ENCODE measurements at regions not wholly inside any gene's neighbourhood (a gene's known extent, or its start where the extent isn't known, plus 50 kb on each side); places are given as distances from the start of the nearest gene placed in this dataset.

DNA sequence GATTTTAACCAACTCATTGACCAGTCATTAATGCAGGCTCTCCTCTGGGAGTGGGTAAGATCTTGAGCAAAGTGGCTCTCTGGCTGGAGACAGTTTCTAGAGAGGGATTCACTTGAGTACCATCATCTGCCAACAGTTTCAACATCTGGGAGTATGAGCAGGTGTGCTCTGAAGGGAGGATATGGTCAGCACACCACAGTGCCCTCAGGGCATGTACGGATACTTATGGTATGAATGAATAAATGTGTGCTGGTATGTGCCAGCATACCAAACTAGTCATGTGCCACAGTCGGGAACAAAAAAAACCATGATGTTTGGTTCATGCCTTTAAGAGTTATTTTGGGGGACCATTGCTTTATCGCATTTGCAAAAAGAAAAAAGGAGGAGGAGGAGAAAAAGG is 1197.5 kb upstream of the TENM4 start:
- WGBS, 3 donors: 89 to 90% (median 89%) methylated on average over 3 of the region's 3 CpGs
- no peak overlapping the region for H3K27ac ChIP-seq (ENCODE audit: low read depth, low read length)

DNA sequence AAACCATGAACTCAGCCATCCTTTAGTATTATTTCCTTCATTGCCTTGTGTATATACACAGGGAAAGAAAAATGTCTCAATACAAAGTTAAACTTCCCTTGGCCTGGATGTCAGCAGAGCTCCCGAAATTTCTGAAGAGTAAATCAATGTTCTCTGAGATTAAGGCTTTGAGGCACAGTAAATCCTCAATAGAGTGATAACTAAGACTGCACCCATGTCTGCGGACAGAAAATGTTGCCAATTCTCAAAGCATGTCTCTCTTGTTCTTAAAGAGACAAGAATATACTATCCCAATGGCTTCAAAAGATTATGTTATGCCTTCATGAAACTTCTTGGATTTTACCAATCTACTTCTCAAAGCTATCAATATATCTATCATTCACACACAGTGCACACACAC is 1196.7 kb upstream of the TENM4 start:
- no peak overlapping the region for H3K27ac ChIP-seq (ENCODE audit: low read depth, low read length)
- 81 to 83% (median 81%) methylated on average over 2 of the region's 2 CpGs for WGBS, 3 donors

DNA sequence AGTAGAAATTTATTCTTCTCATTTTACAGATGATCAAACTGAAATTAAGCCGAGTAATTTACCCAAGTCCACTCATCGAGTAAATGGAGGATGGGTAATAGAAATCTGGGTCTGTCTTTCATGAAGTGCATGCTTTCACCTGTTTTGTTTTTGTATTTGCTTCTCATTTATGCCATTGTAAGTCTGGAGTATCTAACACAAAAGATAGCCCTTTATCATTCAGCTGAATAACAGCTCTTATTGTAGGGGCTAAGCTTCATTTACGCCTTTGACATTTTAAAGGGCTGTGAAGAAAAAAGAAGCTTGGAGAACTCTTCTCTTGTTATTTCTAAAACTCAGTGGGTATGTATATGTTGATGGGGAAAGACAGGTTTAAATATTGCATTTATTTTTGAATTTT is 1196.2 kb upstream of the TENM4 start:
- 89 to 92% (median 90%) methylated on average over 3 of the region's 3 CpGs for WGBS, 3 donors
- no peak overlapping the region for H3K27ac ChIP-seq (ENCODE audit: low read depth, low read length)

GRCh38 chr11:80635178-80635577 is 1194.3 kb upstream of the TENM4 start:
- WGBS, 3 donors: 42 to 71% (median 67%) methylated on average over 3 of the region's 3 CpGs
- H3K27ac ChIP-seq (ENCODE audit: low read depth, low read length): no peak overlapping the region

GRCh38 chr11:80632691-80633090 is 1191.9 kb upstream of the TENM4 start:
- 48 to 71% (median 51%) methylated on average over 4 of the region's 4 CpGs for WGBS, 3 donors

GRCh38 chr11:80632156-80632555 is 1191.3 kb upstream of the TENM4 start:
- no peak overlapping the region for H3K27ac ChIP-seq (ENCODE audit: low read depth, low read length)
- 84 to 91% (median 88%) methylated on average over 2 of the region's 2 CpGs for WGBS, 3 donors

More at GRCh38 chr11:80632691-80633090, 1191.9 kb upstream of the TENM4 start:
- H3K27ac ChIP-seq (ENCODE audit: low read depth, low read length): no peak overlapping the region

DNA sequence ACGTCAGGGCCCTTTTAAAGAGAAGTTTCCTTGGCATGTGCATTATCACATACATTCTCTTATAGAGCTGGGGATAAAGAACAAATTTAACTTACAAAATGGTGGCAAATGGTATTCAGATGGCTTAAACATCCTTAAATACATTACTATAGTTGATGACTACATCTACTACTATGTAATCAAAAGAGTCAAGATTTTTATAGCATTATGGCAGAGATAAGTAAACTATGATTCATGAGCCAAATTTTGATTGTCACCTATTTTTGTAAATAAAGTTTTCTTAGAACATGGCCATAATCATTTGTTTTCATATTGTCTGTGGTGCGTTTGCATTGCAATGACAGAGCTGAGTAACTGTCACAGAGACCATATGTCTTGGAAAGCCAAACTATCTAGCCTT is 1188.6 kb upstream of the TENM4 start:
- H3K27ac ChIP-seq (ENCODE audit: low read depth, low read length): no peak overlapping the region
- WGBS, 3 donors: 77 to 84% (median 83%) methylated on average over 2 of the region's 2 CpGs

GRCh38 chr11:80627364-80627763 is 1186.5 kb upstream of the TENM4 start:
- no peak overlapping the region for H3K27ac ChIP-seq (ENCODE audit: low read depth, low read length)
- WGBS, 3 donors: 85 to 92% (median 86%) methylated on average over 1 of the region's 1 CpG

DNA sequence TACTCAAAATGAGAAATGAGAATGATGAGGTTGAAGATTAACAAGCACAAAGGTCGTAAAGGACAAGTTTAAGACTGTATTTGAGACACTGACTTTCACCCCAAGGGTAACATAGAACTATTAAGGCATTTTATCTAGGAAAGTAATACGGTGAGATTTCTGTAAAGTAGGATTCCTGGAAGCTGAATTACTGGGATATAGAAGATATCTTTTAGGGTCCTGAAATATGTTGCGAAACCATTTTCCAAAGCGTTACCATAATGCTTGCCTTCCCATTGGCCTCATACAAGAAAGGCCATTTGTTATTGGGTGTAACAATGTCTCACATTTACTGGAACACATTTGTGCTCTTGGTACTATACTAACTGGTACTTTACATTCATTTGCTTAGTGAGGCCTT is 1185.9 kb upstream of the TENM4 start:
- H3K27ac ChIP-seq (ENCODE audit: low read depth, low read length): no peak overlapping the region
- WGBS, 3 donors: 83 to 87% (median 86%) methylated on average over 4 of the region's 4 CpGs

DNA sequence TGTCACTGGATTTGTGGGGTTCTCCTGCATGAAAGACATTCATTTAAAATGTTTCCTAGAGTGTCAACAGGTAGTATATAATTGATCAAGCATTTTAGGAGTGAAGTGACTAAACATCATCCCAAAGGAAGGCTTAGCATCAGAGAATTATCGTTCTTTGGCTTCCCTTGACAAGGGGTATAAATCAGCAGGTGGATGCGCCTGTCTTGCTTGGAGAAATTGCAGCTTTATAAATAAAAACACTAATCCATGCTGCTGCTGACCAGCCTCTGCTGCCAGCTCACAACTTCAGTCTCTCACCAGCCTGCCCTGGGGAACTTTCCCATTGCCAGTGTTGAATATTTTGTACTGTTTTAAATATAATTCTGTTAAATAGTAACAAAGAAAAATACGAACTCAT is 1184.7 kb upstream of the TENM4 start:
- 65 to 71% (median 70%) methylated on average over 3 of the region's 3 CpGs for WGBS, 3 donors
- H3K27ac ChIP-seq (ENCODE audit: low read depth, low read length): no peak overlapping the region

DNA sequence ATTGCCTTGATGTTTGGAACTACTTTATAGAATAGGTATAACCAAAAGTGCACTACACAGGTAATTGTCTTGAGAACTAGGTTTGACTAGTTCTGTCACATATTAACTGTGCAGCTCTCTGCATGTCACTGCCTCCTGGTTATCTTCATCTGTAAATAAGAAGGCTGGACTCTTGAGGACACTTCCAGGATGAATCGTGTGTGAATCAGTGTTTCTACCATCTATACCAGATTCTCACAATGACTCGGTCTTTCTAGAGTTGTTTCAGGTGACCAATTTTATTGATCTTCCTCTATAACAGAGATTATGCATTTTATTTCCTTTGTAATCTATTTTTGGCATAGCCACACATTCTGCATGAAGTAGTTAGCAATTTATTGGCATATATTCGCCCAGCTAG is 1181.0 kb upstream of the TENM4 start:
- WGBS, 3 donors: 28 to 72% (median 55%) methylated on average over 3 of the region's 3 CpGs
- no peak overlapping the region for H3K27ac ChIP-seq (ENCODE audit: low read depth, low read length)

DNA sequence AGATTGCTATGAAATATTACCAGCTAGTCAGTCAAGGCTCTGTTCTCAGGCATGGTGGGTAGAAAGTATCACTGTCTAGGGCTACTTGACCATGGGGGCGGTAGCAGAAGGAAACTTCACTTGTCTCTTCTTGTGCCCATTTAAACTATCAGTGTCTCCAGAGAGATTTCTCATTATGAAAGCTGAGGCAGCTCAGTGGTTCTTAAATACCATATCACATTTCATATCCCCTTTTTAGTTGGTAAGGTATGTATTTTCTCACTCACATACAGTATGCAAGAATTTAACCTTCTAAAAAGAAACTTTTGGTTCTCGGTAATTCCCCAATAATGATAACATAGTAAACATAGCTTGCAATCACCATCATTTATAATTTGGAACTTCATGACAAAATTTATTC is 1180.0 kb upstream of the TENM4 start:
- no peak overlapping the region for H3K27ac ChIP-seq (ENCODE audit: low read depth, low read length)
- 91 to 96% (median 95%) methylated on average over 2 of the region's 2 CpGs for WGBS, 3 donors

GRCh38 chr11:80617156-80617555 is 1176.3 kb upstream of the TENM4 start:
- 62 to 83% (median 80%) methylated on average over 1 of the region's 1 CpG for WGBS, 3 donors
- H3K27ac ChIP-seq (ENCODE audit: low read depth, low read length): no peak overlapping the region

- 80 to 83% (median 82%) methylated on average over 4 of the region's 4 CpGs for WGBS, 3 donors
- no peak overlapping the region for H3K27ac ChIP-seq (ENCODE audit: low read depth, low read length)
Measured at GRCh38 chr11:80616070-80616800, 1175.4 kb upstream of the TENM4 start.

- H3K27ac ChIP-seq (ENCODE audit: low read depth, low read length): no peak overlapping the region
- WGBS, 3 donors: 47 to 64% (median 55%) methylated on average over 2 of the region's 2 CpGs
Measured at GRCh38 chr11:80613655-80614054, 1172.8 kb upstream of the TENM4 start.

DNA sequence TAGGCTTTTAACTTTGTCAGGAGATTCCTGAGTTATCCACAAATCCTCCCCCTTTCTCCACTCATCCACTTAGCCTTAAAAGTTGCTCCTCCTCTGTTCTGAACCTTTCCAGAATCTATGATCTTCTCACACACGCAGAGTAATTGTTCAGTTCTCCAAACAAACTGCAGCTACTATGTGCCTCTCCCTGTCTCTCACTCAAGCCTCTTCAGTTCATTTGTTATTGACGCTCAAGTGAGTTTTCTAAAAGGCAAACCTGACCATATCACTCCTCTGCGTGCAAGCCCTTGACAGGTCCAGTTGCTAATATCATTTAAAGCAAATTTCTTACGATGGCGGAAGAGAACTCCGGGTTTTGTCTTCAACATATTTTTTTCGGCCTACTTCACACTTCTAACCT is 1169.7 kb upstream of the TENM4 start:
- whole genome bisulfite sequencing, 3 donors: 90 to 93% (median 93%) methylated on average over 7 of the region's 7 CpGs
- H3K27ac ChIP-seq (ENCODE audit: low read depth, low read length): no peak overlapping the region

- 92 to 96% (median 96%) methylated on average over 2 of the region's 2 CpGs for WGBS, 3 donors
- H3K27ac ChIP-seq (ENCODE audit: low read depth, low read length): no peak overlapping the region
Measured at GRCh38 chr11:80603472-80603871, 1162.6 kb upstream of the TENM4 start.

- H3K27ac ChIP-seq (ENCODE audit: low read depth, low read length): no peak overlapping the region
- WGBS, 3 donors: 85 to 92% (median 87%) methylated on average over 6 of the region's 6 CpGs
Measured at GRCh38 chr11:80598905-80599304, 1158.1 kb upstream of the TENM4 start.

DNA sequence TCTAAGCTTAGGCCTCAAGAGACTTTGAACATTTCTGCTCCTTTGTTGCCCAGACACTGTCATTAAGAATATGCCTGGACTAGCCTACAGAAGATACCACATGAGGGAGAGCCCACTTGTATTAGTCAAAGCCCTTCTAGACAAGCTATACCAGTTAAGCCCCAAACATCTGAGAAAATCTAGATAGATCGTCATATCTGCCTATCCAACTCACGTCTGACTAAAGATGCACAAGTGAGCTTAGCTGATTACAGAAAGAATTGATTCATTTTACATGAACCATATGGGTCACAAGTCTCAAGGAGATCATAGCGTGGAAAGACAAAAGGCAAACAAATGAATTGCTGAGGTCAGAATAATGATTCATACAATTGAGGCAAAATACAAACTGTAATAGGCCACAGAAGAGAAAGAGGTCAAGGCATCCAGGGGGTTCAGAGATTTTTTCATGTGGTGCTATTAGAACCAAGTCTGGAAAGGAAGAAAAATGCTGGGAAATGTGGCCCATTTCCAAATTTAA is 1155.5 kb upstream of the TENM4 start:
- 91 to 97% (median 92%) methylated on average over 3 of the region's 3 CpGs for WGBS, 3 donors
- no peak overlapping the region for H3K27ac ChIP-seq (ENCODE audit: low read depth, low read length)

DNA sequence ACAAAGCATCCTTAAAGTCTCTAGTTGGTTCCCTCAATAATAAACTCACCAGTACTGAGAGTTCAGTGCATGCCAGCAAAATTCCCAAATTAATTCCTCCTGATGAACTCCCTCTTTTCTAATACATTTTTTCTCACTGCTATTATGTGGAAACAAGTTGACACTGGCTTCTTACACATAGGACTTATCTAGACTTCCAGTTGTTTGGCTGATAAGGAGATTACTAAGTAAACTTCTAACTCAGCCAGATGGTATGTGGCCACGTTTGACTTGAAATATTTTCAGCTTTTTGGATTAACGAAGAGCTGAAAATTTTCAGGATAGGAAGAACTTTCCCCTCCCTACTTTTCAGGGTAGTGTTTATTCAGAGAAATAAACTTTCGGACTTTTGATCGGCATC is 1154.2 kb upstream of the TENM4 start:
- WGBS, 3 donors: 16 to 39% (median 35%) methylated on average over 4 of the region's 4 CpGs
- no peak overlapping the region for H3K27ac ChIP-seq (ENCODE audit: low read depth, low read length)

Data from adipose tissue (tissue), 3 donors.